NB4 (cell line): ENCODE measurements at regions not wholly inside any gene's neighbourhood (a gene's known extent, or its start where the extent isn't known, plus 50 kb on each side); places are given as distances from the start of the nearest gene placed in this dataset.

Source experiments
- CTCF ChIP-seq: IDR thresholded peaks from one replicate; pipeline ENCODE4 v1.5.1; 2012; ENCODE audit warnings: low read depth, low read length
- POLR2A ChIP-seq: IDR thresholded peaks from 2 replicates; pipeline ENCODE4 v1.6.1; 2011; ENCODE audit warnings: mild to moderate bottlenecking; ENCODE audit not compliant: insufficient read length; ENCODE audit errors: extremely low read depth

DNA sequence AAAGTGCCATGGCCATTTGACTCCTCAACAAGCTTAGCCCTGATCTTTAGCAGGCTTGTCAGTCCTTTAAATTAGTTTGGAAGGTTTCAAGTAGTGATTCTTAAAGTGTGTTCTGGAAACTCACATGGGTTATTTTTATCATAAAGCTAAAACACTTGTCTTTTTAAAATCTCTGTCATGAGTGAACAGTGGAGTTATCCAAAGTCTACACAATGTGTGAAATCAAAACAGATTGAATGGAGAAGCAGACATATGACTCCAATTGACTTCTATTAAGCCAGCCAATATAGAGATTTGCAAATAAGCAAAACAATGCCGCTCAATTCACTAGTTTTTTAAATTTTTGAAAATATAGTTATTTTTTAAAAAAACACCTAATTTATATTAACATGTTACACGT, 53.3 kb upstream of the SORCS3 start:
- TF ChIP-seq CTCF (no peak), POLR2A (no peak)
